DOHH2 (cell line): ENCODE measurements at regions not wholly inside any gene's neighbourhood (a gene's known extent, or its start where the extent isn't known, plus 50 kb on each side); places are given as distances from the start of the nearest gene placed in this dataset.

Source experiments
- H3F3A ChIP-seq: fragments of 200-600 bp; sonication (generic), shearing (Covaris generic); 2 replicates; pipeline ENCODE4 v1.6.0; 2016; ENCODE audit warnings: antibody characterized with exemption, mild to moderate bottlenecking; ENCODE audit not compliant: control insufficient read depth, insufficient read depth
- H3K27ac ChIP-seq: fragments of 200-600 bp; sonication (generic); 2 replicates; pipeline ENCODE4 v1.5.1; 2014; ENCODE audit warnings: low read depth, mild to moderate bottlenecking, low read length, moderate library complexity
- H3K27me3 ChIP-seq: fragments of 200-600 bp; sonication (generic); 2 replicates; pipeline ENCODE4 v1.6.1; 2014; ENCODE audit warnings: mild to moderate bottlenecking, low read length, mixed read lengths; ENCODE audit not compliant: control insufficient read depth
- H3K36me3 ChIP-seq: fragments of 200-600 bp; sonication (generic); 2 replicates; pipeline ENCODE4 v1.6.1; 2014; ENCODE audit warnings: mild to moderate bottlenecking, low read length, moderate library complexity, mixed read lengths; ENCODE audit not compliant: control insufficient read depth
- H3K4me1 ChIP-seq: fragments of 200-600 bp; sonication (generic); 2 replicates; pipeline ENCODE4 v1.6.1; 2014; ENCODE audit warnings: mild to moderate bottlenecking, low read length, mixed read lengths; ENCODE audit not compliant: control insufficient read depth
- H3K4me2 ChIP-seq: fragments of 200-600 bp; sonication (generic); 2 replicates; pipeline ENCODE4 v1.6.0; 2014; ENCODE audit warnings: mild to moderate bottlenecking, low read length, moderate library complexity
- H3K4me3 ChIP-seq: fragments of 200-600 bp; sonication (generic); 2 replicates; pipeline ENCODE4 v1.5.1; 2014; ENCODE audit warnings: mild to moderate bottlenecking, low read length, mixed read lengths
- H3K79me2 ChIP-seq: fragments of 200-600 bp; sonication (generic); 2 replicates; pipeline ENCODE4 v1.6.1; 2014; ENCODE audit warnings: mild to moderate bottlenecking, low read length, mixed read lengths; ENCODE audit not compliant: control insufficient read depth
- H3K9me2 ChIP-seq: fragments of 200-600 bp; sonication (generic); replicated peaks from 2 replicates; pipeline ENCODE4 v1.6.1; 2014; ENCODE audit warnings: mild to moderate bottlenecking, low read length, mixed read lengths; ENCODE audit not compliant: control insufficient read depth
- H3K9me3 ChIP-seq: fragments of 200-600 bp; sonication (generic); 2 replicates; pipeline ENCODE4 v1.6.1; 2014; ENCODE audit warnings: antibody characterized with exemption, low read length, mixed read lengths; ENCODE audit not compliant: control insufficient read depth, insufficient read depth
- H4K20me1 ChIP-seq: fragments of 200-600 bp; sonication (generic); 2 replicates; pipeline ENCODE4 v1.6.0; 2014; ENCODE audit warnings: low read depth, mild to moderate bottlenecking, antibody characterized with exemption, low read length, moderate library complexity; ENCODE audit not compliant: control insufficient read depth, insufficient read depth
- EZH2phosphoT487 ChIP-seq: fragments of 200-600 bp; sonication (generic); IDR thresholded peaks from 2 replicates; pipeline ENCODE4 v1.6.1; 2017; ENCODE audit warnings: borderline replicate concordance, mild to moderate bottlenecking, antibody characterized with exemption, low read length, moderate library complexity, mixed read lengths
- TF ChIP-seq, protein P1 (sequence below): fragments of 200-600 bp; sonication (generic); IDR thresholded peaks from one replicate; pipeline ENCODE4 v1.5.1; 2014; ENCODE audit warnings: antibody characterized with exemption, mild to moderate bottlenecking, low read depth, low read length; ENCODE audit not compliant: poor library complexity, severe bottlenecking

DNA sequence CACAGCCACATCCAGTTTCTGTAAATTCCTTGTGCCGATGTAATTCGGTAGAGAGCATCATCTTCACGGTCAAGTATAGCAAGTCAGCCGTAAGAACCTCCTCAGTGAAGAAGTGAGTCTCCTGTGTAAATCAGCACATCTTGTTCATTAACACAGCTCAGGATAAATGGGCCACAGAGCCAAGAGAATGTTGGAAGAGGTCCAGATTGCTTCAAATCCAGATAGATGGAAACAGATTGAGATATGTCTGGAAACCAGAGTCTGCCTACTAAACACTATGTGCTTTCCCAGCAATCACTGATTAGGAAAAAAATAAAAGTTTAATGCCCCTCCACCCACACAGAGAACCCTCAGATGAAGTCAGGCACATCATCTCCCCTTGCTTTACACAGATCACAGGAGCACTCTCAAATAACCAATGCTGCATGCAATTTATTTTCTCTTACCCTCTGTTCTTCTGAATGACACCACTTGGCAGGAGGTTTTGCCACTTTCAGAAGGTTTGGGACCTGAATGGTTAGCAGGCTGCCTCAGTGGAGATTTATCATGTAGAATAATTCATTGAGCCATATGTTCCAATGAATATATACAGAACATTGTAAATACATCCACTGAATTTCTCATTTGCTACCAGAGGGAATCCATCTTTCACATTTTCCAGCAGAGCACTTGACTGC lies 357.7 kb downstream of the C4orf33 start:
- Histone ChIP-seq H3K36me3 (no peaks in the 10 kb centered on the region), H3K9me2 (no peaks in the 10 kb centered on the region), H3K9me3 (no peaks in the 10 kb centered on the region), H3K4me2 (no peak overlapping the region), H3F3A (no peaks in the 10 kb centered on the region), H3K27me3 (no peaks in the 10 kb centered on the region), H3K4me3 (no peak overlapping the region), H3K27ac (no peak overlapping the region), H3K79me2 (no peaks in the 10 kb centered on the region), H3K4me1 (no peaks in the 10 kb centered on the region), H4K20me1 (no peaks in the 10 kb centered on the region)
- TF ChIP-seq, protein P1, sequence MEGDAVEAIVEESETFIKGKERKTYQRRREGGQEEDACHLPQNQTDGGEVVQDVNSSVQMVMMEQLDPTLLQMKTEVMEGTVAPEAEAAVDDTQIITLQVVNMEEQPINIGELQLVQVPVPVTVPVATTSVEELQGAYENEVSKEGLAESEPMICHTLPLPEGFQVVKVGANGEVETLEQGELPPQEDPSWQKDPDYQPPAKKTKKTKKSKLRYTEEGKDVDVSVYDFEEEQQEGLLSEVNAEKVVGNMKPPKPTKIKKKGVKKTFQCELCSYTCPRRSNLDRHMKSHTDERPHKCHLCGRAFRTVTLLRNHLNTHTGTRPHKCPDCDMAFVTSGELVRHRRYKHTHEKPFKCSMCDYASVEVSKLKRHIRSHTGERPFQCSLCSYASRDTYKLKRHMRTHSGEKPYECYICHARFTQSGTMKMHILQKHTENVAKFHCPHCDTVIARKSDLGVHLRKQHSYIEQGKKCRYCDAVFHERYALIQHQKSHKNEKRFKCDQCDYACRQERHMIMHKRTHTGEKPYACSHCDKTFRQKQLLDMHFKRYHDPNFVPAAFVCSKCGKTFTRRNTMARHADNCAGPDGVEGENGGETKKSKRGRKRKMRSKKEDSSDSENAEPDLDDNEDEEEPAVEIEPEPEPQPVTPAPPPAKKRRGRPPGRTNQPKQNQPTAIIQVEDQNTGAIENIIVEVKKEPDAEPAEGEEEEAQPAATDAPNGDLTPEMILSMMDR: no peak
- no peak for TF ChIP-seq EZH2phosphoT487

DNA sequence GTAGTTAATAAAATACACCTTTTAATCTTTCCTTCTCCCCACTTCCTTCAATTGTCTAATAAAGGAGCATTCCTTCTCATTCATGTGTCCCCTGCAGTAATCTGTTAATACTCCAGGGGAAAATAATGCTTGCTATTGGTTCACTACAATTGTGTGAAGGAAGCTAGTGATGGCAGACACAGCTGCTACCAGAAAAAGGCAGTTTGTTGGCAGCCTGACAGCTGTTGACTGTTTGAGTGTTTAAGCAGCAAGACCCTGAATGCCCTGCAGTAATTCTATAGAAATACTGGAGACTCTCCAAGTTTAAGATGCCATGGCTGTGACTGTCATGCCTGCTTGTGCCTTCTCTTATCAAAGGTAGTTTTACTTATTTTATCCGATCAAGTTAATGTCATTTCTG lies 359.5 kb downstream of the C4orf33 start:
- Histone ChIP-seq H3K79me2 (no peaks in the 10 kb centered on the region), H3K4me2 (no peak overlapping the region), H3F3A (no peaks in the 10 kb centered on the region), H3K4me1 (no peaks in the 10 kb centered on the region), H3K36me3 (no peaks in the 10 kb centered on the region), H3K27ac (no peak overlapping the region), H3K9me2 (no peaks in the 10 kb centered on the region), H3K27me3 (no peaks in the 10 kb centered on the region), H3K9me3 (no peaks in the 10 kb centered on the region), H3K4me3 (no peak overlapping the region), H4K20me1 (no peaks in the 10 kb centered on the region)
- TF ChIP-seq EZH2phosphoT487: no peak
- TF ChIP-seq, protein P1: no peak

DNA sequence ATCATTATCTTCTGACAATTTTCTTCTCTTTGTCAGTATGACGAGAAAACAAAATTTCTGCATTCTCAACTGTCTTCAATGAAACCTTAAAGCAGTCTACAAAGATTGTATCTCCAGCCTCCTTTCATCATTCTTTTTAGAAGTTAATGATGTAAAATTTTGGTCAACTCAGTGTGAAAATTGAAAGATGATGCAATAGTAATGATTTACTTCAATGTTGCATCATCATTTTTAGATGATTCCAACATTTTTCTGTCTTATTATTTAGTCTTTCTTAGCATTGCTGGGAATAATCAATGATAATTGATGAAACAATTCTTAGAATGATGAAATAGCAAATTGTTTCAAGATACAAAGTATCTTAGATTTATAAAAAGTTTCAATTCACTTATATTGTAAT lies 372.7 kb downstream of the C4orf33 start:
- Histone ChIP-seq H3F3A (no peaks in the 10 kb centered on the region), H3K9me3 (no peaks in the 10 kb centered on the region), H3K27ac (no peak overlapping the region), H3K36me3 (no peaks in the 10 kb centered on the region), H3K4me1 (no peaks in the 10 kb centered on the region), H3K4me2 (no peak overlapping the region), H3K79me2 (no peaks in the 10 kb centered on the region), H4K20me1 (no peaks in the 10 kb centered on the region), H3K27me3 (no peaks in the 10 kb centered on the region), H3K4me3 (no peak overlapping the region), H3K9me2 (0 out of 2 replicates have a peak, but pooled peaks cover 2% of the 10 kb centered on the region)
- TF ChIP-seq, protein P1: no peak
- no peak for TF ChIP-seq EZH2phosphoT487
